H9 (cell line): ENCODE measurements at regions not wholly inside any gene's neighbourhood (a gene's known extent, or its start where the extent isn't known, plus 50 kb on each side); places are given as distances from the start of the nearest gene placed in this dataset.

ENCODE experiments used
- DNase-seq: peaks from one replicate; pipeline ENCODE4 v3.0.0-alpha.2; 2017
- H2AFZ ChIP-seq: one replicate; pipeline ENCODE4 v1.6.1; 2013; ENCODE audit warnings: mild to moderate bottlenecking, low read length, control low read depth, moderate library complexity
- H2AK5ac ChIP-seq: 2 replicates; pipeline ENCODE4 v1.6.1; 2013; ENCODE audit warnings: low read length, control low read depth, mixed read lengths; ENCODE audit not compliant: insufficient read length
- H2BK120ac ChIP-seq: one replicate; pipeline ENCODE4 v1.6.1; 2013; ENCODE audit warnings: low read depth, mild to moderate bottlenecking, low read length, control low read depth, inconsistent platforms; ENCODE audit not compliant: poor library complexity, severe bottlenecking
- H2BK12ac ChIP-seq: 2 replicates; pipeline ENCODE4 v1.6.1; 2013; ENCODE audit warnings: low read length, control low read depth, mixed read lengths, low read depth; ENCODE audit not compliant: insufficient read length
- H2BK15ac ChIP-seq: 2 replicates; pipeline ENCODE4 v1.6.1; 2013; ENCODE audit warnings: low read depth, low read length, control low read depth
- H2BK20ac ChIP-seq: one replicate; pipeline ENCODE4 v1.6.1; 2013; ENCODE audit warnings: low read depth, mild to moderate bottlenecking, low read length, control low read depth, inconsistent platforms; ENCODE audit not compliant: poor library complexity, severe bottlenecking
- H2BK5ac ChIP-seq: 2 replicates; pipeline ENCODE4 v1.6.1; 2013; ENCODE audit warnings: low read length, control low read depth, mixed read lengths; ENCODE audit not compliant: insufficient read length
- H3K14ac ChIP-seq: 2 replicates; pipeline ENCODE4 v1.6.1; 2013; ENCODE audit warnings: low read length, control low read depth; ENCODE audit not compliant: insufficient read depth
- H3K18ac ChIP-seq: 2 replicates; pipeline ENCODE4 v1.6.1; 2013; ENCODE audit warnings: low read depth, mild to moderate bottlenecking, mixed read lengths, low read length, control low read depth; ENCODE audit not compliant: insufficient read length
- H3K23ac ChIP-seq: 2 replicates; pipeline ENCODE4 v1.6.1; 2013; ENCODE audit warnings: low read length, control low read depth, mixed read lengths, low read depth; ENCODE audit not compliant: insufficient read length
- H3K23me2 ChIP-seq: 2 replicates; pipeline ENCODE4 v1.6.1; 2013; ENCODE audit warnings: low read depth, mild to moderate bottlenecking, mixed read lengths, low read length, control low read depth; ENCODE audit not compliant: insufficient read length, poor library complexity, severe bottlenecking
- H3K27ac ChIP-seq: 2 replicates; pipeline ENCODE4 v1.5.1; 2013; ENCODE audit warnings: low read length, control low read depth, mixed read lengths, low read depth; ENCODE audit not compliant: insufficient read length
- H3K27me3 ChIP-seq: 2 replicates; pipeline ENCODE4 v1.6.1; 2013; ENCODE audit warnings: low read length, control low read depth, inconsistent platforms; ENCODE audit not compliant: insufficient read depth
- H3K4ac ChIP-seq: 2 replicates; pipeline ENCODE4 v1.6.1; 2013; ENCODE audit warnings: low read depth, mild to moderate bottlenecking, control low read depth, inconsistent platforms, low read length, moderate library complexity
- H3K4me1 ChIP-seq: 2 replicates; pipeline ENCODE4 v1.6.1; 2013; ENCODE audit warnings: low read length, control low read depth, inconsistent platforms; ENCODE audit not compliant: insufficient read depth
- H3K4me2 ChIP-seq: 2 replicates; pipeline ENCODE4 v1.6.1; 2013; ENCODE audit warnings: low read length, control low read depth, mixed read lengths; ENCODE audit not compliant: insufficient read length, insufficient read depth
- H3K56ac ChIP-seq: 2 replicates; pipeline ENCODE4 v1.6.1; 2013; ENCODE audit warnings: low read depth, mild to moderate bottlenecking, mixed read lengths, low read length, control low read depth; ENCODE audit not compliant: insufficient read length
- H3K79me1 ChIP-seq: 2 replicates; pipeline ENCODE4 v1.6.1; 2013; ENCODE audit warnings: low read depth, mild to moderate bottlenecking, moderate library complexity, low read length, control low read depth, inconsistent platforms; ENCODE audit not compliant: insufficient read depth, poor library complexity, severe bottlenecking
- H3K79me2 ChIP-seq: 2 replicates; pipeline ENCODE4 v1.6.1; 2013; ENCODE audit warnings: low read length, control low read depth, inconsistent platforms; ENCODE audit not compliant: insufficient read depth
- H3K9ac ChIP-seq: 2 replicates; pipeline ENCODE4 v1.6.1; 2013; ENCODE audit warnings: low read length, control low read depth, mixed read lengths; ENCODE audit not compliant: insufficient read length; ENCODE audit errors: extremely low read depth
- H3K9me3 ChIP-seq: one replicate; pipeline ENCODE4 v1.6.1; 2013; ENCODE audit warnings: low read depth, low read length, inconsistent platforms; ENCODE audit not compliant: control insufficient read depth
- H3T11ph ChIP-seq: one replicate; pipeline ENCODE4 v1.6.1; 2013; ENCODE audit warnings: mild to moderate bottlenecking, low read length, control low read depth, inconsistent platforms
- H4K20me1 ChIP-seq: one replicate; pipeline ENCODE4 v1.6.1; 2013; ENCODE audit not compliant: control insufficient read depth, insufficient read length, insufficient read depth
- H4K5ac ChIP-seq: 2 replicates; pipeline ENCODE4 v1.6.1; 2013; ENCODE audit warnings: low read depth, mild to moderate bottlenecking, mixed read lengths, low read length, control low read depth; ENCODE audit not compliant: insufficient read length
- H4K8ac ChIP-seq: replicated peaks from 2 replicates; pipeline ENCODE4 v1.6.1; 2013; ENCODE audit warnings: low read length, control low read depth, mixed read lengths, low read depth; ENCODE audit not compliant: insufficient read length
- H4K91ac ChIP-seq: 2 replicates; pipeline ENCODE4 v1.6.1; 2013; ENCODE audit warnings: low read depth, mild to moderate bottlenecking, moderate library complexity, mixed read lengths, low read length, control low read depth; ENCODE audit not compliant: insufficient read length
- H3K27ac Mint-ChIP-seq, 3 experiments: 2 replicates in 2 of 3; 3 replicates in 1 of 3; pipeline ENCODE4 v1.8.0; 2020 to 2021; ENCODE audit warnings: mixed read lengths in 3 of 3, mild to moderate bottlenecking in 1 of 3, moderate library complexity in 1 of 3
- H3K27me3 Mint-ChIP-seq: 2 replicates; pipeline ENCODE4 v1.8.0; 2021; ENCODE audit warnings: low read depth, mild to moderate bottlenecking, moderate library complexity, mixed read lengths
- H3K36me3 Mint-ChIP-seq, 3 experiments: 2 replicates in 2 of 3; 3 replicates in 1 of 3; pipeline ENCODE4 v1.8.0; 2020 to 2021; ENCODE audit warnings: low read depth in 3 of 3, mixed read lengths in 3 of 3; ENCODE audit not compliant: insufficient read depth in 1 of 3
- H3K4me1 Mint-ChIP-seq, 2 experiments: 2 replicates each; pipeline ENCODE4 v1.8.0; 2020; ENCODE audit warnings: mixed read lengths in 2 of 2
- H3K4me3 Mint-ChIP-seq, 2 experiments: 2 replicates in 1 of 2; 3 replicates in 1 of 2; pipeline ENCODE4 v1.8.0; 2020 to 2021; ENCODE audit warnings: mild to moderate bottlenecking in 2 of 2, mixed read lengths in 2 of 2, moderate library complexity in 1 of 2
- H3K9me3 Mint-ChIP-seq, 2 experiments: 2 replicates in 1 of 2; 3 replicates in 1 of 2; pipeline ENCODE4 v1.8.0; 2020; ENCODE audit warnings: mild to moderate bottlenecking in 2 of 2, mixed read lengths in 2 of 2, moderate library complexity in 1 of 2
- CTCF ChIP-seq: fragments of 200-600 bp; sonication (generic); conservative IDR thresholded peaks from 3 replicates; pipeline ENCODE4 v1.8.0; 2021; ENCODE audit warnings: antibody characterized with exemption, mild to moderate bottlenecking
- WGBS: extraction: QIAGEN DNeasy Blood & Tissue Kit; methylation state at CpG from one replicate; pipeline ENCODE4 v1.1.7; 2013; ENCODE audit warnings: missing lambda C conversion rate, low lambda C conversion rate, mixed read lengths; ENCODE audit not compliant: insufficient read length; ENCODE audit errors: extremely low coverage; 5-methylcytosine and 5-hydroxymethylcytosine counted together

DNA sequence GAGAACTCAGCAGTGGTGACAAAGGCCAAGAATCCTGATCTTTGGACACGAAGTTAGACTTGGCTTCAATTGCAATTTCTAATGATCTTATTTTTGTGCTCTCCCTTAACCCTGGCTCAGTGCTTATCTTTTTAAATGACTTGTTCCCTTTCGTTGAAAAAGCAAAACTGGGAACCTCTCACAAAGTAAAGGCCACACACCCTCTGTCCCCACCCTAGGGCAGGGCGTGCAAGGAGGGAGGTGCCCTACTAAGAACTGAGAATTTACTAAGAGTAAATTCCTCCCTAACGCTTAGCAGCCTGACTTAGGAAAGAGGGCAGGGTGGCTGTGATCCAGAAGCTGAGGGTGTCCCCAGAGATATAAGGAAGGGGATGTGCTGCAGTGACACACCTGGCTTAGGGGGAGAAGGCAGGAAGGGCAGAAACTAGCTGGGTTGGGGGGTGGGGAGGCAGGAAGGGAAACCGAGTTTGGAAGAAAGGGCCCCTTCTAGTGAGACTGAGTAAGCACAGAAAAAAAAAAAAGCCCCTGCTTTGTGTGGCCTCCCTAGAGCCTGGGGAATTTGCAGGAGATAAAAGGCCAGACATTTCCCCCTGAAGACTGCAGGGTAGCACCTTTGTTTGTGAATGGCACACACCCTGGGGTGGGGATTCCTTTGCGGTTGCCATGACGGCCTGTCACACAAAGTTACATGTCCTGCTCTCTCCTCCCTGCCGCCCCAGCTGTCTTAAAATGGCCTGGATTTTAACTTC lies 435.1 kb downstream of the EFNB2 start:
- Histone ChIP-seq H3K23me2 (no peaks in the 10 kb centered on the region), H2BK5ac (no peak overlapping the region), H2BK15ac (no peak overlapping the region), H3K18ac (peak overlapping the region; percentile 4), H4K20me1 (no peaks in the 10 kb centered on the region), H3K56ac (no peak overlapping the region), H4K8ac (no peak overlapping the region), H3K4me2 (peak overlapping the region; percentile 24), H2AFZ (no peak overlapping the region), H4K91ac (no peak overlapping the region), H3K4ac (no peak overlapping the region; the same call in 1 of the 2 replicates), H2BK120ac (no peak overlapping the region), H4K5ac (no peak overlapping the region), H3K79me2 (no peaks in the 10 kb centered on the region), H3K23ac (no peak overlapping the region), H2AK5ac (no peak overlapping the region), H3T11ph (no peak overlapping the region), H2BK20ac (no peak overlapping the region), H3K79me1 (no peaks in the 10 kb centered on the region), H3K27me3 (no peaks in the 10 kb centered on the region), H3K9me3 (no peaks in the 10 kb centered on the region), H2BK12ac (no peak overlapping the region), H3K14ac (peak overlapping the region; percentile 10; the same call in 1 of the 2 replicates), H3K9ac (no peak overlapping the region), H3K4me1 (peaks cover 13% of the 10 kb centered on the region), H3K27ac (peak overlapping the region; percentile 69)
- peaks cover 46 to 55% of the 10 kb centered on the region in 2 experiments for H3K4me1 Mint-ChIP-seq
- TF ChIP-seq CTCF = no peak
- H3K27me3 Mint-ChIP-seq = no peaks in the 10 kb centered on the region
- WGBS = no CpG with 5 or more reads among the region's 8 CpGs
- H3K4me3 Mint-ChIP-seq = peak overlapping the region; percentile 28 to 36; a peak in 3 of 5 replicates
- no peaks in the 10 kb centered on the region for H3K9me3 Mint-ChIP-seq
- DNase-seq = peak; percentile 91
- H3K27ac Mint-ChIP-seq = peak overlapping the region; percentile 95 to 97 (median 95)
- H3K36me3 Mint-ChIP-seq = no peaks in the 10 kb centered on the region; a peak in 2 of 7 replicates
